ENCODE measurements at regions not wholly inside any gene's neighbourhood (a gene's known extent, or its start where the extent isn't known, plus 50 kb on each side); places are given as distances from the start of the nearest gene placed in this dataset.

GRCh38 chr9:126151031-126151685 lies 175.5 kb upstream of the MVB12B start:
- Histone ChIP-seq H3K4me1 (ENCODE audit: insufficient read depth) (no peaks in the 10 kb centered on the region), H3K27ac (ENCODE audit: low read depth) (no peak overlapping the region), H3K36me3 (ENCODE audit: insufficient read depth) (no peaks in the 10 kb centered on the region), H3K4me3 (ENCODE audit: low read depth, low read length) (no peak overlapping the region)
- WGBS = 44% methylated on average over 14 of the region's 14 CpGs
- DNase-seq (ENCODE audit: extremely low spot score) = no peak

GRCh38 chr9:126151686-126152134 lies 174.9 kb upstream of the MVB12B start:
- no peak for DNase-seq (ENCODE audit: extremely low spot score)
- Histone ChIP-seq H3K4me1 (ENCODE audit: insufficient read depth) (no peaks in the 10 kb centered on the region), H3K27ac (ENCODE audit: low read depth) (no peak overlapping the region), H3K36me3 (ENCODE audit: insufficient read depth) (no peaks in the 10 kb centered on the region), H3K4me3 (ENCODE audit: low read depth, low read length) (no peak overlapping the region)
- 32% methylated on average over 5 of the region's 5 CpGs for WGBS

- whole genome bisulfite sequencing = 77% methylated on average over 3 of the region's 3 CpGs
- DNase-seq (ENCODE audit: extremely low spot score) = no peak
- Histone ChIP-seq H3K27ac (ENCODE audit: low read depth) (no peak overlapping the region), H3K4me1 (ENCODE audit: insufficient read depth) (no peaks in the 10 kb centered on the region), H3K36me3 (ENCODE audit: insufficient read depth) (no peaks in the 10 kb centered on the region), H3K4me3 (ENCODE audit: low read depth, low read length) (no peak overlapping the region)
Observed at GRCh38 chr9:126152622-126153362, 173.8 kb upstream of the MVB12B start.

GRCh38 chr9:126153382-126153781 lies 173.2 kb upstream of the MVB12B start:
- DNase-seq (ENCODE audit: extremely low spot score) = no peak
- no peaks in the 10 kb centered on the region for H3K36me3 ChIP-seq (ENCODE audit: insufficient read depth)
- no peaks in the 10 kb centered on the region for H3K4me1 ChIP-seq (ENCODE audit: insufficient read depth)
- H3K4me3 ChIP-seq (ENCODE audit: low read depth, low read length) = no peak overlapping the region
- 75% methylated on average over 6 of the region's 6 CpGs for WGBS
- H3K27ac ChIP-seq (ENCODE audit: low read depth) = no peak overlapping the region

- DNase-seq (ENCODE audit: extremely low spot score) = no peak
- Histone ChIP-seq H3K36me3 (ENCODE audit: insufficient read depth) (no peaks in the 10 kb centered on the region), H3K4me3 (ENCODE audit: low read depth, low read length) (no peak overlapping the region), H3K27ac (ENCODE audit: low read depth) (no peak overlapping the region), H3K4me1 (ENCODE audit: insufficient read depth) (no peaks in the 10 kb centered on the region)
- WGBS = 83% methylated on average over 10 of the region's 10 CpGs
Observed at GRCh38 chr9:126154182-126154827, 172.3 kb upstream of the MVB12B start.

- H3K27ac ChIP-seq (ENCODE audit: low read depth) = no peak overlapping the region
- DNase-seq (ENCODE audit: extremely low spot score) = no peak
- WGBS = 80% methylated on average over 5 of the region's 5 CpGs
- no peaks in the 10 kb centered on the region for H3K4me1 ChIP-seq (ENCODE audit: insufficient read depth)
- H3K36me3 ChIP-seq (ENCODE audit: insufficient read depth) = no peaks in the 10 kb centered on the region
- H3K4me3 ChIP-seq (ENCODE audit: low read depth, low read length) = no peak overlapping the region
Observed at GRCh38 chr9:126154869-126155268, 171.8 kb upstream of the MVB12B start.

- DNase-seq (ENCODE audit: extremely low spot score) = no peak
- H3K4me1 ChIP-seq (ENCODE audit: insufficient read depth) = no peaks in the 10 kb centered on the region
- H3K36me3 ChIP-seq (ENCODE audit: insufficient read depth) = no peaks in the 10 kb centered on the region
- 94% methylated on average over 19 of the region's 19 CpGs for WGBS
- H3K27ac ChIP-seq (ENCODE audit: low read depth) = no peak overlapping the region
- H3K4me3 ChIP-seq (ENCODE audit: low read depth, low read length) = no peak overlapping the region
Observed at GRCh38 chr9:126155756-126156664, 170.6 kb upstream of the MVB12B start.

GRCh38 chr9:126156898-126157297 lies 169.7 kb upstream of the MVB12B start:
- DNase-seq (ENCODE audit: extremely low spot score) = no peak
- Histone ChIP-seq H3K4me3 (ENCODE audit: low read depth, low read length) (no peak overlapping the region), H3K4me1 (ENCODE audit: insufficient read depth) (no peaks in the 10 kb centered on the region), H3K27ac (ENCODE audit: low read depth) (no peak overlapping the region), H3K36me3 (ENCODE audit: insufficient read depth) (no peaks in the 10 kb centered on the region)
- WGBS = 88% methylated on average over 12 of the region's 12 CpGs

- WGBS = 34% methylated on average over 10 of the region's 10 CpGs
Observed at GRCh38 chr9:126157423-126157822, 169.2 kb upstream of the MVB12B start.

GRCh38 chr9:126157826-126158587 lies 168.6 kb upstream of the MVB12B start:
- DNase-seq (ENCODE audit: extremely low spot score) = no peak
- H3K4me1 ChIP-seq (ENCODE audit: insufficient read depth) = no peaks in the 10 kb centered on the region
- no peaks in the 10 kb centered on the region for H3K36me3 ChIP-seq (ENCODE audit: insufficient read depth)
- WGBS = 77% methylated on average over 29 of the region's 29 CpGs
- no peak overlapping the region for H3K4me3 ChIP-seq (ENCODE audit: low read depth, low read length)
- H3K27ac ChIP-seq (ENCODE audit: low read depth) = no peak overlapping the region

More at GRCh38 chr9:126157423-126157822, 169.2 kb upstream of the MVB12B start:
- no peak for DNase-seq (ENCODE audit: extremely low spot score)
- Histone ChIP-seq H3K27ac (ENCODE audit: low read depth) (no peak overlapping the region), H3K4me3 (ENCODE audit: low read depth, low read length) (no peak overlapping the region), H3K36me3 (ENCODE audit: insufficient read depth) (no peaks in the 10 kb centered on the region), H3K4me1 (ENCODE audit: insufficient read depth) (no peaks in the 10 kb centered on the region)

- H3K27ac ChIP-seq (ENCODE audit: low read depth) = no peak overlapping the region
- 64% methylated on average over 10 of the region's 10 CpGs for WGBS
- DNase-seq (ENCODE audit: extremely low spot score) = no peak
- no peaks in the 10 kb centered on the region for H3K36me3 ChIP-seq (ENCODE audit: insufficient read depth)
- H3K4me1 ChIP-seq (ENCODE audit: insufficient read depth) = no peaks in the 10 kb centered on the region
- H3K4me3 ChIP-seq (ENCODE audit: low read depth, low read length) = no peak overlapping the region
Observed at GRCh38 chr9:126158588-126159429, 167.8 kb upstream of the MVB12B start.

- DNase-seq (ENCODE audit: extremely low spot score) = no peak
- Histone ChIP-seq H3K36me3 (ENCODE audit: insufficient read depth) (no peaks in the 10 kb centered on the region), H3K4me1 (ENCODE audit: insufficient read depth) (no peaks in the 10 kb centered on the region), H3K4me3 (ENCODE audit: low read depth, low read length) (no peak overlapping the region), H3K27ac (ENCODE audit: low read depth) (no peak overlapping the region)
- 72% methylated on average over 17 of the region's 17 CpGs for WGBS
Observed at GRCh38 chr9:126159430-126160060, 167.1 kb upstream of the MVB12B start.
